GM12872 (cell line): ENCODE measurements at regions not wholly inside any gene's neighbourhood (a gene's known extent, or its start where the extent isn't known, plus 50 kb on each side); places are given as distances from the start of the nearest gene placed in this dataset.

ENCODE experiments used
- CTCF ChIP-seq: IDR thresholded peaks from 3 replicates; pipeline ENCODE4 v1.5.1; 2011; ENCODE audit warnings: low read depth, mild to moderate bottlenecking, low read length, moderate library complexity; ENCODE audit not compliant: insufficient read depth

GRCh38 chr16:79420493-79420892 is 180.0 kb downstream of the MAF start:
- no peak for TF ChIP-seq CTCF

GRCh38 chr16:79419148-79419547 is 181.4 kb downstream of the MAF start:
- TF ChIP-seq CTCF = no peak

GRCh38 chr16:79417601-79418008 is 182.9 kb downstream of the MAF start:
- TF ChIP-seq CTCF = no peak

- no peak for TF ChIP-seq CTCF
Observed at GRCh38 chr16:79415983-79416640, 184.4 kb downstream of the MAF start.

- no peak for TF ChIP-seq CTCF
Observed at GRCh38 chr16:79412783-79413225, 187.7 kb downstream of the MAF start.

- no peak for TF ChIP-seq CTCF
Observed at GRCh38 chr16:79411805-79412204, 188.7 kb downstream of the MAF start.

GRCh38 chr16:79411357-79411756 is 189.2 kb downstream of the MAF start:
- no peak for TF ChIP-seq CTCF

GRCh38 chr16:79409978-79410377 is 190.6 kb downstream of the MAF start:
- TF ChIP-seq CTCF = no peak
